ENCODE measurements at regions not wholly inside any gene's neighbourhood (a gene's known extent, or its start where the extent isn't known, plus 50 kb on each side); places are given as distances from the start of the nearest gene placed in this dataset.

DNA sequence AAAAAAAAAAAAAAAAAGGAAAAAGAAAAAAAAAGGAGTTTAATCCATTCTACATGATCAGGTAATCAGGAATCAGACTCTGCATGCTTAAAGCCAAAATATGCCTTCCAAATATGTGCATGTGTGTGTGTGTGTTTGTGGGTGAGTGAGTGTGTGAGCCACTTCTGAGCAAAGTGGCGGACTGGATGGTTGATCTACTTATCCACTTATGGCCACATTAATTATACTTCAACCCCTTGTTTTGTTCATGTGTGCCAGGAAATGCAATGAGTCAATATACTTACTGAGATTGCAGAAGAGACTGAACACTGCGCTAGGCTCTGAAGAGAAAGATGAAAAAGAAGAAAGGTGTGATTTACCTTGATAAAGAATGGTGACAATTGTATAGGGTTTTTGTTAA, 586.5 kb upstream of the NXPH2 start:
- DNase-seq (ENCODE audit: low spot score, unreplicated experiment) = no peak
- Mint-ChIP-seq H3K4me1 (ENCODE audit: low read depth) (peaks cover 6% of the 10 kb centered on the region), H3K36me3 (ENCODE audit: insufficient read depth) (no peaks in the 10 kb centered on the region), H3K27me3 (peaks cover 5% of the 10 kb centered on the region), H3K9me3 (ENCODE audit: low read depth) (no peaks in the 10 kb centered on the region), H3K27ac (no peak overlapping the region), H3K4me3 (ENCODE audit: low read depth) (no peak overlapping the region)
- no peak for TF ChIP-seq CTCF (IDR thresholded peaks at IDR 0.05; ENCODE audit: unreplicated experiment)

DNA sequence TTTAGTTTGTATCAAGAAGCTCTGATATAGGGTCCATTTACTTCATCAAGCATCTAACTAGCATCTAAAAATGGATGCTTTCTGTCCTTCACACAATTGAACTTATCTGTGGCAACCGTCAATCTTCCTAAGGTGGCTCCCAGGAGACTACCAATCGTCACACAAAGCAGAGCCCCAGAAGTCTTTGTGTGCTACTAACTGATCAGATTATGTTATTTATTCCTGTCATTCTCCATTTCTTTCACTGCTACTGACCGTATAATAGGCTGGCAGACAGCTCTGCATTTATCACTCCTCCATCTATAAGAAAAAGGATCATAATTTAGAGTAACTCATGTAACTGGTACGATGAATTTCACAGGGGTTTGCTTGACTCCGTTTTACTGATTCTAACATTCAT, 585.0 kb upstream of the NXPH2 start:
- Mint-ChIP-seq H3K36me3 (ENCODE audit: insufficient read depth) (no peaks in the 10 kb centered on the region), H3K9me3 (ENCODE audit: low read depth) (no peaks in the 10 kb centered on the region), H3K27me3 (peaks cover 4% of the 10 kb centered on the region), H3K27ac (no peak overlapping the region), H3K4me3 (ENCODE audit: low read depth) (no peak overlapping the region), H3K4me1 (ENCODE audit: low read depth) (peaks cover 6% of the 10 kb centered on the region)
- TF ChIP-seq CTCF (IDR thresholded peaks at IDR 0.05; ENCODE audit: unreplicated experiment) = no peak
- DNase-seq (ENCODE audit: low spot score, unreplicated experiment) = no peak

DNA sequence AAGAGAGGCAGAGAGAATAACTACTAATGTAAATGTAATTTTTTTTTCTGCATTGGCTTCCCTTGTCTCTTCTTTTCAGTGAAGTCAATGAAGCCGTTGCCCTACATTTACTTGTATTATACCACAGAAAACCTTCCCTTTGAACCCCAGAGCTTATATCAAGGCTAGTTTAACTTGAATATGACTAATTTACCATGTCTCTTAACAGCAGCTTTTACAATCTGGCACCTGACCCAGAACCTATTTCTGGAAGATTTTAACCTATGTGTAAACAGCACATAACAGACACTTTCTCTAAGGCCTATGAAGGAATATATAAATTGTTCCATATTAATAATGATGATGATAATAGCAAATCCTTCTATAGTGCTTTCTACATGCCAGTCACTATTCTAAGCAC, 580.5 kb upstream of the NXPH2 start:
- H3K36me3 Mint-ChIP-seq (ENCODE audit: insufficient read depth) = no peaks in the 10 kb centered on the region
- peaks cover 6% of the 10 kb centered on the region for H3K27me3 Mint-ChIP-seq
- DNase-seq (ENCODE audit: low spot score, unreplicated experiment) = no peak
- no peak overlapping the region for H3K27ac Mint-ChIP-seq
- no peak overlapping the region for H3K4me3 Mint-ChIP-seq (ENCODE audit: low read depth)
- H3K9me3 Mint-ChIP-seq (ENCODE audit: low read depth) = no peaks in the 10 kb centered on the region
- H3K4me1 Mint-ChIP-seq (ENCODE audit: low read depth) = peaks cover 9% of the 10 kb centered on the region
- no peak for TF ChIP-seq CTCF (IDR thresholded peaks at IDR 0.05; ENCODE audit: unreplicated experiment)

GRCh38 chr2:139359818-139360217, 579.6 kb upstream of the NXPH2 start:
- Mint-ChIP-seq H3K36me3 (ENCODE audit: insufficient read depth) (no peaks in the 10 kb centered on the region), H3K9me3 (ENCODE audit: low read depth) (no peaks in the 10 kb centered on the region), H3K4me1 (ENCODE audit: low read depth) (peaks cover 9% of the 10 kb centered on the region), H3K27me3 (peaks cover 6% of the 10 kb centered on the region), H3K27ac (no peak overlapping the region), H3K4me3 (ENCODE audit: low read depth) (no peak overlapping the region)
- DNase-seq (ENCODE audit: low spot score, unreplicated experiment) = no peak
- TF ChIP-seq CTCF (IDR thresholded peaks at IDR 0.05; ENCODE audit: unreplicated experiment) = no peak

GRCh38 chr2:139357972-139358371, 577.8 kb upstream of the NXPH2 start:
- no peak overlapping the region for H3K27ac Mint-ChIP-seq
- no peak for DNase-seq (ENCODE audit: low spot score, unreplicated experiment)
- H3K9me3 Mint-ChIP-seq (ENCODE audit: low read depth) = peaks cover 4% of the 10 kb centered on the region
- H3K4me3 Mint-ChIP-seq (ENCODE audit: low read depth) = no peak overlapping the region
- no peak for TF ChIP-seq CTCF (IDR thresholded peaks at IDR 0.05; ENCODE audit: unreplicated experiment)
- H3K4me1 Mint-ChIP-seq (ENCODE audit: low read depth) = peaks cover 9% of the 10 kb centered on the region
- peaks cover 3% of the 10 kb centered on the region for H3K36me3 Mint-ChIP-seq (ENCODE audit: insufficient read depth)
- peaks cover 4% of the 10 kb centered on the region for H3K27me3 Mint-ChIP-seq
